Right renal pelvis (tissue), 4 donors: ENCODE measurements at regions not wholly inside any gene's neighbourhood (a gene's known extent, or its start where the extent isn't known, plus 50 kb on each side); places are given as distances from the start of the nearest gene placed in this dataset.
"Not testable (repeated sequence)": the region's sequence is repeated elsewhere in the genome, so short reads cannot be mapped to it uniquely, and the experiment has no call there.

Experiments used
- DNase-seq, 4 donors: peaks; one replicate each; pipeline ENCODE4 v3.0.0-alpha.2; 2013; ENCODE audit warnings: low read depth in 4 of 4, low spot score in 3 of 4, missing footprints in 1 of 4

DNA sequence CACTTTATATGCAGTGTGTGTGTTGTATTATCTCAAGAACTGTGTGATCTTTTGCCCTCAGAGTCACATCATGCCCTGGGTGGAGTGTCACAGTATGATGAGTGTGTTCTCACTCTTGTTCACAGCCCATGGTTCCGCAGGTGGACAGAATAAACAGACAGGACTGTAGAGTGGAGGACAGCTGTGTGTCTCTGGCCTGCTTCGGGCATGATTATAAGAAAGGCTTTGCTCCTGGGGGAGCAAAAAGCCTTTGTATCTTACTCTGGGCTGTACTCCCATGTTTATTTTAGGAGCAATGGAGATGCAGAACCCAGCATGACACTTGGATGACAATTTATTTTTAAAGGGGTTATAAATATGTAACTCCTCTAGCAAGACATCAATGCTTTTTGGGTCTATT lies 371.7 kb upstream of the MEX3C start:
- DNase-seq = no peak

DNA sequence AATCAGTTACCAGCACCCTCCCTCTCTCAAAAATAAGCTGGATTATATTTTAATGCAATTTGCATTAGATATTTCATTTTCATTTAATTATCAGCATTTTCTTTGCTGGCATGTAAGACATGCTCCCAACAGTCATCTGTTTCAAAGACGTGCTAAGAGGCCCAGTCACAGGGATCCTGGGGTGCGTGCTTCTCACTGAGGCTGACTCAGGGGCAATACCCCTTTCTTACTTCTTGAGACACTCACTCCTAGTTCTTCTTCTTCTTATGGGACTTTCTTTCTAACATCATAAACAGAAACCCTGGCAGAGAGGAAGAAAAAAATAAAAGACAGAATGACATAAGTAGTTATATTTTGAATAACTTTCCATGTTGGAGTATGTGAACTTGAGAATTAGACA lies 372.1 kb upstream of the MEX3C start:
- no peak for DNase-seq

DNA sequence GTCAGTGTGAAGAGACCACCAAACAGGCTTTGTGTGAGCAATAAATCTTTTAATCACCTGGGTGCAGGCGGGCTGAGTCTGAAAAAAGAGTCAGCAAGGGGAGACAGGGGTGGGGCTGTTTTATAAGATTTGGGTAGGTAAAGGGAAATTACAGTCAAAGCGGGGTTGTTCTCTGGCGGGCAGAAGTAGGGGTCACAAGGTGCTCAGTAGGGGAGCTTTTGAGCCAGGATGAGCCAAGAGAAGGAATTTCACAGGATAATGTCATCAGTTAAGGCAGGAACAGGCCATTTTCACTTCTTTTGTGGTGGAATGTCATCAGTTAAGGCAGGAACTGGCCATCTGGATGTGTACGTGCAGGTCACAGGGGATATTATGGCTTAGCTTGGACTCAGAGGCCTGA lies 372.6 kb upstream of the MEX3C start:
- DNase-seq = not testable (repeated sequence)

DNA sequence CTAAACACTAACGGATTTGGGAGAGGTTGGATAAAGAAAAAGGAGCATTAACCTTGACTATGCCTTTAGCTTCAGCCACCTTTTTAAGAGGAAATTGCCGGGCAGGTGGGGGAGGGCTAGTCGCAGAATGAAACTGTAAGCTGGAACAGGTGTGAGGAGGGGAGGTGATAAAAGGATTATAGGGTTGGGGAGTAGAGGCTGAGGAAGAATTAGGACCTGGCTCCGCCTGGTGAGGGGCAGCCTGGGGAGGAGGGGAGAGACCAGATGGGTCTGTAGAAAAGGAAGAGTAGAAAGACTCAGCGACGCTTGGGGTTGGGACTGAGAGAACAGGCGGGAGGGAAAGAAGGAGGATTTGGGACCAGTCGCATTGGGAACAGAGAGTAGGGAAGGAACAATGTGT lies 376.4 kb upstream of the MEX3C start:
- not testable (repeated sequence) for DNase-seq

DNA sequence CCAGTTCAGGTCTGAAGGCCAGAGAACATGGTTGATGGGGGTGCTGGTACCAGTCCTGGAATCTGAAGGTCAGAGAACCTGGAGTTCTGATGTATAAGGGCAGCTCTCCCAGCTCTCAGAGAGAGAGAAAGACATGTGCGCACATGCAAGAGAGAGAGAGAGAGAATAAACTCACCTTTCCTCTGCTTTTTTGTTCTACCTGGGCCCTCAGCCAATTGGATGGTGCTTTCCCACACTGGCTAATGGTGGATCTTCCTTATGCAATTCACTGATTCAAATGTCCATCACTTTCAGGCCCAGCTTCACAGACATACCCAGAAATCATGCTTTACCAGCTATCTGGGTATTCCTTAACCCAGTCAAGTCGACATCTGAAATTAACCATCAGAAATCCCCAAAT lies 377.7 kb upstream of the MEX3C start:
- DNase-seq = no peak

- DNase-seq = no peak
Measured at GRCh38 chr18:51578406-51578980, 381.0 kb upstream of the MEX3C start.

- DNase-seq = no peak
Measured at GRCh38 chr18:51580580-51580979, 383.1 kb upstream of the MEX3C start.

DNA sequence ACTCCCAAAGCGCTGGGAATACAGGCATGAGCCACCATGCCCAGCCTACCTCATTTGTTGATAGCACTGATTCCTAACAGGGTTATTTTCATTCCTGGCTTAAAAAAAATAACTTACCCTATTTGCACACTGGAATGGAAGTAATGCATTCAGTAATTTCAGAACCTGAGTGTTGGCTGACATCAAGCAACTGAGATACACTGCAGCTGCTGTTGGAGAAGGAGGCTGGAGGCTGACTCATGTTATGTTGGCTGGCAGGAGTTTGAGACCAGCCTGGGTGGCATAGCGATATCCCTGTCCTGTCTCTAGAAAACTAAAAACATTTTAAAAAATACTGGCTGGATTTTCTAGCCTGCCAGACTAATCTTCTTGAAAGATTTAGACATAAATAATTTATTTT lies 385.1 kb upstream of the MEX3C start:
- no peak for DNase-seq

- DNase-seq = no peak
Measured at GRCh38 chr18:51588616-51589015, 391.1 kb upstream of the MEX3C start.

DNA sequence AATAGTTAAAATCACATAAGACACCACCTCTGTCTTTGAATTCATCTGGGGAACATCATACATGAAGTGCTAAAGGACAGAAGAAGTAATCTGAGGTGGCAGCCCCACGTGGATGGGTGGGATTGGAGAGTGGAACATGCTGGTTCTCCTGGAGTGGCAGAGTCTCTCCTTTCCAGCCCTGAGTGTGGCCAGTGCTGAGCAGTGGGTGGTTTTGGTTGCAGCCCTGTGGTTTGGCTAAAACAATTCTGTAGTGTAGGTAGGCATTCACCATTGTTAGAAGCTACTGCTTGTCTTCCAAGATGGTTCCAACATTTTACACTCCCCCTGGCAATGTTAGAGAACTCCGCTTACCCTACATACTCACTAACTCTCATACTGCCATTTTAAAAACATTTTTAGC lies 396.4 kb upstream of the MEX3C start:
- DNase-seq = no peak

- DNase-seq = no peak
Measured at GRCh38 chr18:51603111-51603510, 405.6 kb upstream of the MEX3C start.

- DNase-seq = no peak
Measured at GRCh38 chr18:51603551-51603950, 406.1 kb upstream of the MEX3C start.

DNA sequence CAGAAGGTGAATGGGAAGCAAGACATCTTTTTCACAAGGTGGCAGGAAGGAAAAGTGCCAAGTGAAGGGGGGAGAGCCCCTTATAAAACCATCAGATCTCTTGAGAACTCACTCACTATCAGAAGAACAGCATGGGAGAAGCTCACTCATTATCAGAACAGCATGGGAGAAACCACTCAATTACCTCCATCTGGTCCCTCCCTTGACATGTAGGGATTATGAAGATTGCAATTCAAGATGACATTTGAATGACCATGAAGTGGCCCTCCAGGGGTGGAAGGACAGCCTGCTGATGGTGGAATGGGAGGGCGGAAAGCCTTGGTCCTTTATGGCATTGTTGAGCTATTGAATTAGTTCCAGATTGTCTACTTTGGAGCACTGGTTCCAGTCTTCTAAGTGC lies 413.0 kb upstream of the MEX3C start:
- no peak for DNase-seq

DNA sequence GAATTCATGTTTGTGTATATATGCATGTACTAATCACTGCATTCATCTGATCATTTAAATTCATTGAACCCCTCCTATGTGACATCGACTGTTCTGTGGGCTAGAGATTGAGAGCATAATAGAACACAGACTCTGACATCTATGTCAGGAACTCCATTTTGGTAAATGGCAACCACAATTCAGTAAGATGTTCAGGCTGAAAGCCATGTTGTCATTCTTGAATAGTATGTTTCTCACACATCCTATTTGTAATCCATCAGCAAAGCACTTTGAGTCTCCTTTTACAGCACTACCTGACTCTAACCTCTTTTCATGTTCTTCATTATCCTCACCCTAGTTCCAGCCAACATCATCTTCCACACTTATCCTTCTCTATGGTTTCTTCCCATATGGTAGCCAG lies 413.8 kb upstream of the MEX3C start:
- no peak for DNase-seq

DNA sequence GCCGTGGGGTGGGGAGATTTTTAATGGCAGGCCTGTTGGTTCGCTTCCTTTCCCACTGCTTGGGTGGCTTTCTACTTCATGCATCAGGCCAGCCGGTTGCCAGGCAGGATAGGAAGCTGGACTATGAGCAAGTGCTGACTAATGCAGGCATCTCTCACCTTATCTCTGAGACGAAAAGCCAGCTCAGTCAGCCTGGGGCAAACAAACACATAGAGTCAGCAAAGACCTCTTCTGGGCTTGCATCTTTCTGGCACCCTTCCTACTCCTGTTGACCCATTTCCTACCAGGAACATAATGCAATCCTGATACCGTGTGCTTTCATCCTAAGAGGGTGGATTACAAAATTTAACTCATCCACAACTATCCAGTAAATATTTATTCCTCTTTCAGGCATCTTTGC lies 416.6 kb upstream of the MEX3C start:
- no peak for DNase-seq

- no peak for DNase-seq
Measured at GRCh38 chr18:51614967-51615571, 417.6 kb upstream of the MEX3C start.

DNA sequence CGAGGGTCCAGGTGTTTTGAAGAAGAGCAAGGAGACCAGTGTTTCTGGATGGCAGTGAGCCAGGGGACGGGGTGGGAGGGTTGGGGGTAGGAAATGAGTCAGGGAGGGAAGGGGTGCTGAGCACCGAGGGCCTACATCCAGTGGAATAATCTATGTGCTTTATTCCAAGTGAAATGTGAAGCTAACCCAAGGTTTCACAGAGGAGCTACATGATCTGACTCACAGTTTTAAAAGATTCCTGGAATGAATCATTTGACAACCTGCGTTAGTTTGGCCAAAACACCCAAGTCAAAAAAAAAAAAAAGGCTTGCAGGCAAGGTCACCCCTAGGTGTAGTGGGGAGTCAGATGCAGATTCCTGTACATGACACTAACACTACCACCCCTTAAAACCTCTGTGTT lies 419.7 kb upstream of the MEX3C start:
- DNase-seq = no peak

- no peak for DNase-seq
Measured at GRCh38 chr18:51617572-51618260, 420.2 kb upstream of the MEX3C start.

- no peak for DNase-seq
Measured at GRCh38 chr18:51619283-51619682, 421.8 kb upstream of the MEX3C start.

DNA sequence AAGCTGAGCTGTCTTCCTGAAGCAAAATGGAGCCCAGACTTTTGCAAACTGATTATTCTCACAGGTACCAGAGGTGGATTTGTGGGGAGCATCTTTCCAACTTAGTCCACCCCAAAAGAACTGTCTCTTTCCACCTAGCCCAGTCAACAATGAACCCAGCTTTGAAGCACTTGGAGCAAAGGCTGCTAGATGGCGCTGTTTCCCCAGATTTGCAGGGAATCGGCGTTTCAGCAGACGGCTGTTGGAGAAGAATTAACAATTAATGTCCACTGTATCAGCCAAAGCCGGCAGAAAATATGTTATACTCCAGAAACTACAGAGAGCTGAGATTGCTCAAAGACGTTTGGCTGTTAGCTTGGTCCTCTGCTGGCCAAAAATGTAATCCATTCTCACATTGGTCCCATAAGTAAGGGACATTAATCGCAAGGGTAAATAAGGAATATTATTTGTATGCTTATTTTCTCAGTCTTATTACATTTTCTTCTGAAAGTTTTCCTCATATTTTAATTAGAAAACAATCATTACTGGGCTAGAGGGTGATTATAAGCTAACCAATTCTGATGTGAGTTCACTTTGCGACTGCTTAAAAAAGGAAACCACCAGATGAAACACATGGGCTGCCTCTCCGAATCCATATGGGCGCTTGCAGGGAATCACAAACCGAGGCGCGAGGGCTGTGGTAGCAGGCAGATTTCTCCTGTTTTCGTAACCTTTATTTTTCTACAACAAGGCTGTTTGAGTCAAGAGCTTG lies 423.8 kb upstream of the MEX3C start:
- DNase-seq = peak; percentile 56 to 71 (median 61)

DNA sequence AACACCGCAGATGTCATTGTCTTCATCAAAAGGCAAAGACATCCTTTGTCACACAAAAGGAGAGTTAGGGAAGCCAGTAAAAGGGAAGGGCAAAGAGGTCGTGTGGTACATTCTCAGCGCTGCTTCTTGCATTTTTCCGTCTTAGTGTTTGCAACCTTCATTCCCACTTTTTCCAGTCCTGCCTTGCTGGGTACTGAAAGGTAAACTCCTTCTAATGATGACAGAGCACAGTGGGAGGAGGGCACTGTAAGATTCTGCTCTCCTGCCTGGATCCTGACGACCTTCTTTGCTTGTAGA lies 424.3 kb upstream of the MEX3C start:
- no peak for DNase-seq

GRCh38 chr18:51622702-51623101 lies 425.2 kb upstream of the MEX3C start:
- DNase-seq = no peak
